Activated T-cell treated with anti-CD3 and anti-CD28 coated beads for 4 hours (primary cell): ENCODE measurements at regions not wholly inside any gene's neighbourhood (a gene's known extent, or its start where the extent isn't known, plus 50 kb on each side); places are given as distances from the start of the nearest gene placed in this dataset.

ENCODE experiments used
- DNase-seq: peaks from one replicate; pipeline ENCODE4 v3.0.0-alpha.2; 2020

GRCh38 chr1:108082738-108083562 is 117.2 kb downstream of the SLC25A24 start:
- peak; percentile 4 for DNase-seq

GRCh38 chr1:108082001-108082400 is 117.0 kb upstream of the VAV3 start:
- DNase-seq: no peak

GRCh38 chr1:108080448-108080847 is 115.5 kb upstream of the VAV3 start:
- DNase-seq: peak; percentile 25

- DNase-seq: peak; percentile 13
Observed at GRCh38 chr1:108079440-108080025, 114.6 kb upstream of the VAV3 start.

- DNase-seq: no peak
Observed at GRCh38 chr1:108077991-108078390, 113.0 kb upstream of the VAV3 start.

- no peak for DNase-seq
Observed at GRCh38 chr1:108075055-108075454, 110.1 kb upstream of the VAV3 start.

- no peak for DNase-seq
Observed at GRCh38 chr1:108072776-108073175, 107.8 kb upstream of the VAV3 start.

- no peak for DNase-seq
Observed at GRCh38 chr1:108072212-108072611, 107.2 kb upstream of the VAV3 start.

GRCh38 chr1:108071601-108072000 is 106.6 kb upstream of the VAV3 start:
- no peak for DNase-seq

- DNase-seq: no peak
Observed at GRCh38 chr1:108070662-108071061, 105.7 kb upstream of the VAV3 start.

- no peak for DNase-seq
Observed at GRCh38 chr1:108067884-108068540, 103.0 kb upstream of the VAV3 start.

- no peak for DNase-seq
Observed at GRCh38 chr1:108066808-108067207, 101.8 kb upstream of the VAV3 start.

- no peak for DNase-seq
Observed at GRCh38 chr1:108064255-108064654, 99.3 kb upstream of the VAV3 start.

- no peak for DNase-seq
Observed at GRCh38 chr1:108063703-108064102, 98.7 kb upstream of the VAV3 start.

GRCh38 chr1:108059945-108060344 is 95.0 kb upstream of the VAV3 start:
- DNase-seq: no peak

GRCh38 chr1:108057541-108057940 is 92.6 kb upstream of the VAV3 start:
- no peak for DNase-seq

GRCh38 chr1:108056436-108056990 is 91.5 kb upstream of the VAV3 start:
- no peak for DNase-seq

GRCh38 chr1:108055387-108055786 is 90.4 kb upstream of the VAV3 start:
- no peak for DNase-seq

- DNase-seq: no peak
Observed at GRCh38 chr1:108054396-108054795, 89.4 kb upstream of the VAV3 start.

GRCh38 chr1:108053270-108054013 is 88.5 kb upstream of the VAV3 start:
- no peak for DNase-seq

- DNase-seq: no peak
Observed at GRCh38 chr1:108051631-108052377, 86.8 kb upstream of the VAV3 start.

- no peak for DNase-seq
Observed at GRCh38 chr1:108050911-108051629, 86.1 kb upstream of the VAV3 start.
